ENCODE measurements at regions not wholly inside any gene's neighbourhood (a gene's known extent, or its start where the extent isn't known, plus 50 kb on each side); places are given as distances from the start of the nearest gene placed in this dataset.

DNA sequence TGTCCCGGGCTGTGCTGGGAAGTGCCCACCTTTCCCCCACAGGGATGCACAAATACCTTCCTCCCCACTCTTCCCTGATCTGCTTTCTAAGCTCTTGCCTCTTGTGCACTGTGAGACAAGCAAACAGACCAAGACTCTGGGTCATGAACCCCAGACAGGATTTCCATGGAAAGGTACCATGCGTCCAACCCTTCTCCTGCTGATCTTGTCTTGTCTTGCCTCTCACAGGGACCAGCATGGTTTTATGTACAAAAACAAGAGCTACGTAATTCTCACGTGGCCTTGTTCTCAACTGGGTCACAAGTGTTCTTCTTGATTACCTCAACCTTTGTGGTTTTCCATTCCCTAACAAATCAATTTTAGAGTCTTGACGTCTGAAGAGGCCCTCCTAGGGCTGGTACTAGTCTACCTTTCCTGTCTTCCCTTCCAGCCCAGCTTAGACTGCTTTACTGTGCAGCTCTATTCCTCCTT, 176.5 kb upstream of the MAP3K1 start:
- TF ChIP-seq EZH2phosphoT487 (IDR thresholded peaks at IDR 0.05; ENCODE audit: borderline replicate concordance) (no peak), CTCF (conservative IDR thresholded peaks at IDR 0.05; ENCODE audit: low read length) (no peak)

Data from Loucy (cell line).